ENCODE measurements at regions not wholly inside any gene's neighbourhood (a gene's known extent, or its start where the extent isn't known, plus 50 kb on each side); places are given as distances from the start of the nearest gene placed in this dataset.

GRCh38 chr18:78587626-78588600 is 391.7 kb upstream of the SALL3 start:
- Mint-ChIP-seq H3K27me3 (ENCODE audit: low read depth) (no peaks in the 10 kb centered on the region), H3K27ac (no peak overlapping the region), H3K9me3 (no peaks in the 10 kb centered on the region), H3K36me3 (ENCODE audit: low read depth) (no peaks in the 10 kb centered on the region), H3K4me3 (no peak overlapping the region), H3K4me1 (ENCODE audit: low read depth) (no peaks in the 10 kb centered on the region)
- no peak for DNase-seq (ENCODE audit: low spot score)

GRCh38 chr18:78589916-78590437 is 389.6 kb upstream of the SALL3 start:
- H3K4me3 Mint-ChIP-seq, result no peak overlapping the region
- H3K27me3 Mint-ChIP-seq (ENCODE audit: low read depth), result no peaks in the 10 kb centered on the region

DNA sequence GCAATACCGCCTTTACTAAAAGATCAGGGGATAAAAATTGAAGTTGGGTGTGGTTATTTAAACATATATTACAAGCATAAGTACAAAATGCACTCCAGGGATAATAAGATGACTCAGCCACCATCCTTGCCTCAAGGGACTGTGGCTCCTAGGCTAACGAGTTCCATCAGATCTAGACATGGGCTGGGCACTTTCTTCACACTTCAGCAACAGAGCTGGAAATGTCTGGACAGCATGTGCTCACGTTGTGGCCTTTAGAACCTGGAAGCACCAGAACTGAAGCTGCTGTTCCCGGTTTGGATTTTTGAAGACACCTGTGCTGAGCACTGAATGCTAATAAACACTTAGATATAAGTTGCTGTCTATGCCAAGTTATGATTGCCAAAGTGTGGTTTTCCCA is 384.2 kb upstream of the SALL3 start:
- Mint-ChIP-seq H3K36me3 (ENCODE audit: low read depth) (no peaks in the 10 kb centered on the region), H3K27me3 (ENCODE audit: low read depth) (no peaks in the 10 kb centered on the region)

More at GRCh38 chr18:78589916-78590437, 389.6 kb upstream of the SALL3 start:
- Mint-ChIP-seq H3K27ac (no peak overlapping the region), H3K36me3 (ENCODE audit: low read depth) (no peaks in the 10 kb centered on the region), H3K4me1 (ENCODE audit: low read depth) (no peaks in the 10 kb centered on the region), H3K9me3 (no peaks in the 10 kb centered on the region)
- DNase-seq (ENCODE audit: low spot score), result no peak

GRCh38 chr18:78595924-78596573 is 383.6 kb upstream of the SALL3 start:
- Mint-ChIP-seq H3K27me3 (ENCODE audit: low read depth) (no peaks in the 10 kb centered on the region), H3K27ac (no peak overlapping the region), H3K4me1 (ENCODE audit: low read depth) (no peaks in the 10 kb centered on the region), H3K36me3 (ENCODE audit: low read depth) (no peaks in the 10 kb centered on the region), H3K4me3 (no peak overlapping the region), H3K9me3 (no peaks in the 10 kb centered on the region)
- DNase-seq (ENCODE audit: low spot score), result no peak

More for the DNA sequence above, 384.2 kb upstream of the SALL3 start:
- DNase-seq (ENCODE audit: low spot score), result no peak
- H3K9me3 Mint-ChIP-seq, result no peaks in the 10 kb centered on the region
- no peak overlapping the region for H3K27ac Mint-ChIP-seq
- no peaks in the 10 kb centered on the region for H3K4me1 Mint-ChIP-seq (ENCODE audit: low read depth)
- H3K4me3 Mint-ChIP-seq, result no peak overlapping the region

DNA sequence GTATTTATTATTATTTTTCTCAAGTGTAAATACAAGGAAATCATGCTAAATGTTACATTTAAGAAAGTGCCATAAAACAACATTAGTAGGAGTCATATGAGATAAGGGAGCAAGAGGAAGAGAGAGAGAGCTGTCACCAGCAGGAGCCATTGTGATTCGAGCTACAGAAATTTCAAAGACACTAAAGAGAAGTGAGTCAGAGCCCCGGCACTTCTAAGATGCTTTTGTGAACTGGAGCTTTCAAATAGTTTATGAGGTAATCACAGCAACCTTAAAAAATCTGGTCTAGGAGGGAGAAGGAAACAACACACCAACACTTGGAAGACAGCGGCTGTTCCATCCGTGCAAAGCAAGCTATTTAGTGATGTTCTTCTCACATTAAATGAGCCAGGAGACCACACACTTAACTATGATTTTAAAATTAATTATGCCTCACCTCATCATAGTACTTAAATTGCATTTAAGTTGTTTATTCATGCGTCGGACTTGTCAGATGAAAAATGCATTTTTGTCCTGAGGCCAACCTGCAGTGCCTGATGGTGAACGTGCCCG is 382.7 kb upstream of the SALL3 start:
- no peaks in the 10 kb centered on the region for H3K9me3 Mint-ChIP-seq
- H3K36me3 Mint-ChIP-seq (ENCODE audit: low read depth), result no peaks in the 10 kb centered on the region
- no peak overlapping the region for H3K27ac Mint-ChIP-seq
- no peak overlapping the region for H3K4me3 Mint-ChIP-seq
- no peaks in the 10 kb centered on the region for H3K27me3 Mint-ChIP-seq (ENCODE audit: low read depth)
- H3K4me1 Mint-ChIP-seq (ENCODE audit: low read depth), result no peaks in the 10 kb centered on the region
- no peak for DNase-seq (ENCODE audit: low spot score)

- H3K27me3 Mint-ChIP-seq (ENCODE audit: low read depth), result no peaks in the 10 kb centered on the region
- no peaks in the 10 kb centered on the region for H3K9me3 Mint-ChIP-seq
- H3K4me3 Mint-ChIP-seq, result no peak overlapping the region
- no peaks in the 10 kb centered on the region for H3K4me1 Mint-ChIP-seq (ENCODE audit: low read depth)
- H3K36me3 Mint-ChIP-seq (ENCODE audit: low read depth), result no peaks in the 10 kb centered on the region
- H3K27ac Mint-ChIP-seq, result no peak overlapping the region
- no peak for DNase-seq (ENCODE audit: low spot score)
Measured at GRCh38 chr18:78601349-78601748, 378.3 kb upstream of the SALL3 start.

- DNase-seq (ENCODE audit: low spot score), result no peak
- Mint-ChIP-seq H3K4me3 (no peak overlapping the region), H3K27ac (no peak overlapping the region), H3K27me3 (ENCODE audit: low read depth) (no peaks in the 10 kb centered on the region), H3K9me3 (peaks cover 4% of the 10 kb centered on the region), H3K36me3 (ENCODE audit: low read depth) (no peaks in the 10 kb centered on the region), H3K4me1 (ENCODE audit: low read depth) (no peaks in the 10 kb centered on the region)
Measured at GRCh38 chr18:78601923-78602322, 377.7 kb upstream of the SALL3 start.

DNA sequence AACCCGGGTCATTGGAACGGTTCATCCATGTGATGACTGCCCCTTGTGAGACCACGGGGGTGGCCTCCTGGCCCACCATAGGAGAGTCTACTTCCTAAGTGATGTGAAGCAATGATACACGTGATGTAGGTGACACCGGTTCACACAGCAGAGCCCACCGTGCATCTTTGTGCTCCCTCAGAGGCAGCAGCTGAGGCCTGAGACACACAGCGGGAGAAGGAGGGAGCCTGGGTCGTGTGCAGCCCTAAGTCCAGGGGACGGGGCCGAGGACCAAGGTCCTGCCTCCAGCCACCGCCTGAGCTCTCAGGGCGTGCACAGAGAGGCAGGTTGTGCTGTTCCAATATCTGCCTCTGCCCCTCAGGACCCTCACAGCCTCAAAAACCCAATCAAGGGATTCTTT is 377.2 kb upstream of the SALL3 start:
- Mint-ChIP-seq H3K27me3 (ENCODE audit: low read depth) (no peaks in the 10 kb centered on the region), H3K36me3 (ENCODE audit: low read depth) (no peaks in the 10 kb centered on the region), H3K4me3 (no peak overlapping the region), H3K27ac (no peak overlapping the region), H3K9me3 (peaks cover 5% of the 10 kb centered on the region), H3K4me1 (ENCODE audit: low read depth) (no peaks in the 10 kb centered on the region)
- no peak for DNase-seq (ENCODE audit: low spot score)

DNA sequence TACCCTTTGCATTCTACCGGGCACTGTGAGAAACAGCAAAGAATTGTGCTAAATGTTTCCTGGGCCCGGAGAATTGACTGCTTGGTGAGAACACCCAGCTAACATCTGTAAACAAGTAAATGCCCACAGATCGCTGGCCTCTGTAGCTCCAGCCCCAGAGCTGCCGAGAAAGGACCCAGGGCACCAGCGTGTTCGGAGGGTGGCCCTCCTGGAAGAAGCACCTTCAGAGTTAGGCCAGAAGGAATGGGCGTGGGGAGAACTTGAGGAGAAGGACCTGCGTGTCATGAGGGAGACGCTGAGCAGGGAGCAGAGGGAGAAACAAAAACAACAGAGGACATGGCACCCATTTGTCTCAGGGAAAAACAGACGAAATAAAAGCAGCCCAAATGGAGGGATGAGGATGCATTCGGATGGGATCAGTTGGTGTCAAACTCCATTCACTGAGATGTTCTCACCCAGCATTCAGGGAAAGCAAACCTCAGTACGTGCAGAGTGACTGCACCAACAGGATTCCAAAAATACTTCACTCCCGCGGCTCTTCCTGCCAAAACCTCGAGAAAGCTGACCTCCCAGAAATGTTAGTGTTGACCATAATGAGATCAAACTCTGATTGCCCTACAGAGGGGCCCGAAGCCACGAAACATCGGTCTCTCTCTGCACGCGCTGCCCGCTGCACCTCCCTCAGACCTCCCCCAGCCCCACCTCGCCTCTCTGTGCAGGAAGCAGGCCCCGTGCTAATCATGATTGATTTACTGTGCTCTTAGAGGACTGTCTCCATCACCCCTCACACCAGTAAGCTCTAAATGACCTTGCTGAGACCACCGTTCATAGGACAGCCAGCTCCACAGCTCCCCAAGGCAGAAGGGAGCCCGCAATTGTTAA is 376.3 kb upstream of the SALL3 start:
- Mint-ChIP-seq H3K4me1 (ENCODE audit: low read depth) (no peaks in the 10 kb centered on the region), H3K4me3 (no peak overlapping the region), H3K9me3 (peaks cover 8% of the 10 kb centered on the region), H3K27me3 (ENCODE audit: low read depth) (no peaks in the 10 kb centered on the region), H3K27ac (no peak overlapping the region), H3K36me3 (ENCODE audit: low read depth) (no peaks in the 10 kb centered on the region)
- no peak for DNase-seq (ENCODE audit: low spot score)

DNA sequence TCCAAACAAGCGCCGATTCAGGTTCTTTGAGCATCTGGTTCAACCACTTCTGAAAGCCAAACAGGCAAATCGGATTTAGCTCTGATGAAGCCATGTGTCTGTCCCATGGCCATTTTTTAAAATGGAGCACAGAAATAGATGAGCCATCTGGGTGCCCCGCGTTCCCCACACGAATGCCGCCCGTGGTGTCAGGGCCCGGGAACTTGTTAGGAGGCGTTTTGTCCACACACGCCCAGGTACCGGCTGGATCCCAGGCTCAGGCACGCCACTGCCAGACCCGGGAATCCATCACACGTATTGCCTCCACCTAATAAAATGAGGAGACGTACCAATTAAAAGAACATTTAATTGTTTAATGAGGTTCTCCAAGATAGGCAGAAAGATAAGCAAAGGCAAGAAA is 374.4 kb upstream of the SALL3 start:
- Mint-ChIP-seq H3K27me3 (ENCODE audit: low read depth) (no peaks in the 10 kb centered on the region), H3K4me3 (no peak overlapping the region), H3K27ac (no peak overlapping the region), H3K4me1 (ENCODE audit: low read depth) (no peaks in the 10 kb centered on the region), H3K9me3 (peaks cover 9% of the 10 kb centered on the region), H3K36me3 (ENCODE audit: low read depth) (no peaks in the 10 kb centered on the region)
- no peak for DNase-seq (ENCODE audit: low spot score)

DNA sequence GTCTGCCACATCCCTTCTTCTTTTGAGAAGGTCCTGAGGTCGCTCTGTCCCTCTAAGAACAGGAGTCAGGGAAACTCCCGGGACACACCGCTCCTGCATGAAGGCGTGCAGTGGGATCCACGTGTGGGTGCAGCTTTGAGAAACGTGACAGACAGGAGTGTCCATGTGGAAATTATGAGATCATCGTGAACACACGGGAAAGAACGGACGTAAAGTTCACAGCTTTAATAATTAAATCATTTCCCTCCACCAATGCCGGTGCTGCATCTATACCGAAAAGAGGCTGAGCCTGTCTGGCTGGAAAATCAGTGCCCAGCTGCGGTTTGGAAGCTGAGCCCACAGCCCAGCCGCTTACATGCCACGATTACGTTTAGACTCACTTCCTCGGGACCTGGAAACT is 372.4 kb upstream of the SALL3 start:
- H3K36me3 Mint-ChIP-seq (ENCODE audit: low read depth), result no peaks in the 10 kb centered on the region
- no peaks in the 10 kb centered on the region for H3K27me3 Mint-ChIP-seq (ENCODE audit: low read depth)
- peaks cover 9% of the 10 kb centered on the region for H3K9me3 Mint-ChIP-seq
- no peak for DNase-seq (ENCODE audit: low spot score)
- H3K27ac Mint-ChIP-seq, result no peak overlapping the region
- no peaks in the 10 kb centered on the region for H3K4me1 Mint-ChIP-seq (ENCODE audit: low read depth)
- no peak overlapping the region for H3K4me3 Mint-ChIP-seq

- H3K27me3 Mint-ChIP-seq (ENCODE audit: low read depth), result no peaks in the 10 kb centered on the region
- H3K27ac Mint-ChIP-seq, result no peak overlapping the region
- H3K9me3 Mint-ChIP-seq, result peaks cover 9% of the 10 kb centered on the region
Measured at GRCh38 chr18:78607784-78608183, 371.8 kb upstream of the SALL3 start.

GRCh38 chr18:78610179-78610578 is 369.4 kb upstream of the SALL3 start:
- H3K4me1 Mint-ChIP-seq (ENCODE audit: low read depth), result no peaks in the 10 kb centered on the region
- no peak overlapping the region for H3K4me3 Mint-ChIP-seq
- H3K36me3 Mint-ChIP-seq (ENCODE audit: low read depth), result no peaks in the 10 kb centered on the region
- DNase-seq (ENCODE audit: low spot score), result no peak
- H3K9me3 Mint-ChIP-seq, result peaks cover 9% of the 10 kb centered on the region
- H3K27ac Mint-ChIP-seq, result no peak overlapping the region
- no peaks in the 10 kb centered on the region for H3K27me3 Mint-ChIP-seq (ENCODE audit: low read depth)

More at GRCh38 chr18:78607784-78608183, 371.8 kb upstream of the SALL3 start:
- Mint-ChIP-seq H3K36me3 (ENCODE audit: low read depth) (no peaks in the 10 kb centered on the region), H3K4me3 (no peak overlapping the region), H3K4me1 (ENCODE audit: low read depth) (no peaks in the 10 kb centered on the region)
- DNase-seq (ENCODE audit: low spot score), result no peak
